ENCODE measurements at regions not wholly inside any gene's neighbourhood (a gene's known extent, or its start where the extent isn't known, plus 50 kb on each side); places are given as distances from the start of the nearest gene placed in this dataset.

DNA sequence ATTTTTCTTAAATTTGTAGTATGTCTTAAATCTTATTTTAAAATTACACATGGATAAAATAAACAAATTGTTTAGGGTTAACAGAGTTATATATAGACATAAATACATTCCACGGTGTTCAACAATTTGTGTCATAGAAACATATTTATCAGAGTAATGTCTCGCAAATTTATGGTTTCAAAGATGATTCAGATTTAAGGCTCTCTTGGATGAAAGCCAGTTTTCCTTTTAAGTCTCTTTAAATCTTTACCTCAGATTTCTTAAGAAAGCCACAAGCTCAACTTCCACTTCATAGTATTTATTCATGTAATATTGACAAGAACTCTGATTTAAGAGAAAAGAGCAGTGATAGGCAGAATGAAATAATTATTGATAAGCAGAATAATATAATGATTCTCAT, 1254.8 kb upstream of the ADGRL3 start:
- H3K4me3 ChIP-seq = no peak overlapping the region
- peaks cover 0 to 7% (median 0%) of the 10 kb centered on the region in 4 donors for H3K9me3 ChIP-seq
- no peak for DNase-seq
- H3K36me3 ChIP-seq = no peaks in the 10 kb centered on the region
- no peak overlapping the region for H3K27ac ChIP-seq
- TF ChIP-seq POLR2A (IDR thresholded peaks at IDR 0.05) = no peak
- TF ChIP-seq POLR2AphosphoS5 (IDR thresholded peaks at IDR 0.05) = no peak
- no peak for TF ChIP-seq CTCF (IDR thresholded peaks at IDR 0.05)
- no peak for TF ChIP-seq EP300 (IDR thresholded peaks at IDR 0.05)
- intact Hi-C loops (cut with DNase I) = no loop called here
- H3K27me3 ChIP-seq = no peaks in the 10 kb centered on the region
- H3K4me1 ChIP-seq = no peaks in the 10 kb centered on the region
- 76 to 77% methylated on average over 2 of the region's 2 CpGs for WGBS, 2 donors

- 65 to 76% methylated on average over 1 of the region's 1 CpG for WGBS, 2 donors
- no peaks in the 10 kb centered on the region for H3K4me1 ChIP-seq
- TF ChIP-seq POLR2AphosphoS5 (IDR thresholded peaks at IDR 0.05) = no peak
- no peak for TF ChIP-seq CTCF (IDR thresholded peaks at IDR 0.05)
- TF ChIP-seq EP300 (IDR thresholded peaks at IDR 0.05) = no peak
- no peak for TF ChIP-seq POLR2A (IDR thresholded peaks at IDR 0.05)
- H3K4me3 ChIP-seq = no peak overlapping the region
- H3K9me3 ChIP-seq = peaks cover 0 to 7% (median 0%) of the 10 kb centered on the region in 4 donors
- H3K27me3 ChIP-seq = no peaks in the 10 kb centered on the region
- intact Hi-C loops (cut with DNase I) = no loop called here
- H3K36me3 ChIP-seq = no peaks in the 10 kb centered on the region
- no peak for DNase-seq
- no peak overlapping the region for H3K27ac ChIP-seq
These were observed 1254.4 kb upstream of the ADGRL3 start for GRCh38 chr4:59945716-59946115.

GRCh38 chr4:59956366-59956765, 1243.8 kb upstream of the ADGRL3 start:
- Histone ChIP-seq H3K4me1 (no peaks in the 10 kb centered on the region), H3K27me3 (no peaks in the 10 kb centered on the region), H3K36me3 (no peaks in the 10 kb centered on the region), H3K4me3 (no peak overlapping the region), H3K27ac (no peak overlapping the region), H3K9me3 (no peaks in the 10 kb centered on the region)
- 81 to 90% methylated on average over 1 of the region's 1 CpG for WGBS, 2 donors
- no peak for DNase-seq
- intact Hi-C loops (cut with DNase I) = no loop called here
- TF ChIP-seq EP300 (IDR thresholded peaks at IDR 0.05) = no peak
- TF ChIP-seq POLR2AphosphoS5 (IDR thresholded peaks at IDR 0.05) = no peak
- no peak for TF ChIP-seq CTCF (IDR thresholded peaks at IDR 0.05)
- no peak for TF ChIP-seq POLR2A (IDR thresholded peaks at IDR 0.05)

DNA sequence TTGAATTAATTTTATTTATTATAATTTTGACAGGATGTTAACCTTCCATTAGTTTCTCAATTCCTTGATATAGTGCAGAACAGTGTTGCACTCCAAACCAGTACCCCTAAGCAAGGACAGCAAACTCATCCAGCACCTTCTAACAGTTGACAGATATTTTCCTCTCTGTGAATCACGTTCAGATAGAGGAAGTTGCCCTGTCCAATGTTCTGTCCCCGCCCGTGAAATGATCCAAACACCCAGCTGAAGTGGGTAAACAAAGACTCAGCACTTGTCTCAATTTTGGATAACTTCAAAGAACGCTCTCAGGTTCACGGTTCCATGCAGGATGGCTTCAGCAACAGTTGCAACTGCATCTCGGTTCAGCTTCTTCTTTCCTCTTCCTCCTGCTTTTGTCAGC, 1240.0 kb upstream of the ADGRL3 start:
- no peak for DNase-seq
- Histone ChIP-seq H3K27me3 (no peaks in the 10 kb centered on the region), H3K4me3 (no peak overlapping the region), H3K9me3 (no peaks in the 10 kb centered on the region), H3K4me1 (no peaks in the 10 kb centered on the region), H3K27ac (no peak overlapping the region), H3K36me3 (no peaks in the 10 kb centered on the region)
- intact Hi-C loops (cut with DNase I) = no loop called here
- no peak for TF ChIP-seq POLR2A (IDR thresholded peaks at IDR 0.05)
- TF ChIP-seq CTCF (IDR thresholded peaks at IDR 0.05) = no peak
- no peak for TF ChIP-seq EP300 (IDR thresholded peaks at IDR 0.05)
- TF ChIP-seq POLR2AphosphoS5 (IDR thresholded peaks at IDR 0.05) = no peak
- WGBS, 2 donors = 54 to 64% methylated on average over 6 of the region's 6 CpGs

GRCh38 chr4:59966758-59967157, 1233.4 kb upstream of the ADGRL3 start:
- DNase-seq = no peak
- H3K9me3 ChIP-seq = no peaks in the 10 kb centered on the region
- no peak overlapping the region for H3K4me3 ChIP-seq
- H3K36me3 ChIP-seq = no peaks in the 10 kb centered on the region
- no peak for TF ChIP-seq CTCF (IDR thresholded peaks at IDR 0.05)
- no peak for TF ChIP-seq EP300 (IDR thresholded peaks at IDR 0.05)
- no peak overlapping the region for H3K27ac ChIP-seq
- H3K4me1 ChIP-seq = no peaks in the 10 kb centered on the region
- H3K27me3 ChIP-seq = no peaks in the 10 kb centered on the region
- intact Hi-C loops (cut with DNase I) = no loop called here

Data from sigmoid colon (tissue), 6 donors.